Neural cell (in vitro differentiated cells): ENCODE measurements at regions not wholly inside any gene's neighbourhood (a gene's known extent, or its start where the extent isn't known, plus 50 kb on each side); places are given as distances from the start of the nearest gene placed in this dataset.

Experiments
- H2AFZ ChIP-seq: fragments of 200-600, 300-800 bp; sonication (generic), shearing (Covaris generic); 2 replicates; pipeline ENCODE4 v1.6.0; 2014; ENCODE audit warnings: low read depth, mild to moderate bottlenecking, antibody characterized with exemption, low read length, moderate library complexity
- H3F3A ChIP-seq: fragments of 200-600 bp; shearing (Covaris generic); 2 replicates; pipeline ENCODE4 v1.6.1; 2016; ENCODE audit warnings: mild to moderate bottlenecking, moderate library complexity, mixed read lengths, antibody characterized with exemption, low read length; ENCODE audit not compliant: insufficient read depth, poor library complexity, severe bottlenecking
- H3K27ac ChIP-seq: fragments of 200-600, 300-800 bp; sonication (generic), shearing (Covaris generic); 2 replicates; pipeline ENCODE4 v1.5.1; 2014; ENCODE audit warnings: mild to moderate bottlenecking, low read length, moderate library complexity
- H3K27me3 ChIP-seq: fragments of 300-800, 200-600 bp; sonication (generic), shearing (Covaris generic); 2 replicates; pipeline ENCODE4 v1.6.0; 2014; ENCODE audit warnings: mild to moderate bottlenecking, low read depth, low read length, moderate library complexity; ENCODE audit not compliant: insufficient read depth
- H3K36me3 ChIP-seq: fragments of 300-800, 200-600 bp; sonication (generic), shearing (Covaris generic); 2 replicates; pipeline ENCODE4 v1.5.1; 2014; ENCODE audit warnings: mild to moderate bottlenecking, antibody characterized with exemption, low read length, moderate library complexity; ENCODE audit not compliant: insufficient read depth
- H3K4me2 ChIP-seq: fragments of 300-800, 200-600 bp; sonication (generic), shearing (Covaris generic); 2 replicates; pipeline ENCODE4 v1.6.0; 2014; ENCODE audit warnings: mild to moderate bottlenecking, low read length
- H3K4me3 ChIP-seq: fragments of 300-800, 200-600 bp; sonication (generic), shearing (Covaris generic); 2 replicates; pipeline ENCODE4 v1.5.1; 2014; ENCODE audit warnings: mild to moderate bottlenecking, low read length, moderate library complexity
- H3K79me2 ChIP-seq: fragments of 200-600 bp; shearing (Covaris generic); replicated peaks from 2 replicates; pipeline ENCODE4 v1.6.0; 2014; ENCODE audit warnings: mild to moderate bottlenecking, low read length, moderate library complexity; ENCODE audit not compliant: insufficient read depth
- H3K9ac ChIP-seq: fragments of 300-800, 200-600 bp; sonication (generic), shearing (Covaris generic); 2 replicates; pipeline ENCODE4 v1.6.1; 2016; ENCODE audit warnings: mild to moderate bottlenecking, low read length, mixed read lengths
- H3K9me2 ChIP-seq: fragments of 200-600 bp; shearing (Covaris generic); 2 replicates; pipeline ENCODE4 v1.6.1; 2016; ENCODE audit warnings: mild to moderate bottlenecking, low read length, mixed read lengths; ENCODE audit not compliant: insufficient read depth
- H3K9me3 ChIP-seq: fragments of 200-600, 300-800 bp; sonication (generic), shearing (Covaris generic); 2 replicates; pipeline ENCODE4 v1.6.1; 2016; ENCODE audit warnings: mild to moderate bottlenecking, mixed run types, low read length, moderate library complexity, mixed read lengths
- H4K20me1 ChIP-seq: fragments of 200-600 bp; shearing (Covaris generic); 2 replicates; pipeline ENCODE4 v1.6.1; 2016; ENCODE audit warnings: mild to moderate bottlenecking, mixed run types; ENCODE audit not compliant: insufficient read depth
- EP300 ChIP-seq: fragments of 450-650 bp; conservative IDR thresholded peaks from 2 replicates; pipeline ENCODE4 v1.6.1; 2014; ENCODE audit warnings: antibody characterized with exemption, mild to moderate bottlenecking, moderate library complexity; ENCODE audit not compliant: poor library complexity, severe bottlenecking
- EZH2 ChIP-seq: fragments of 200-600, 300-800 bp; shearing (Covaris generic), sonication (generic); IDR thresholded peaks from 2 replicates; pipeline ENCODE4 v1.6.1; 2014; ENCODE audit warnings: antibody characterized with exemption, low read length, borderline replicate concordance, mild to moderate bottlenecking; ENCODE audit not compliant: insufficient read depth, poor library complexity, severe bottlenecking
- MXI1 ChIP-seq: fragments of 450-650 bp; conservative IDR thresholded peaks from 2 replicates; pipeline ENCODE4 v1.6.1; 2014; ENCODE audit warnings: antibody characterized with exemption, mild to moderate bottlenecking; ENCODE audit not compliant: poor library complexity, severe bottlenecking
- POLR2AphosphoS5 ChIP-seq: IDR thresholded peaks from 2 replicates; pipeline ENCODE4 v1.6.1; 2012
- RAD21 ChIP-seq: fragments of 450-650 bp; conservative IDR thresholded peaks from 2 replicates; pipeline ENCODE4 v1.6.1; 2014; ENCODE audit warnings: antibody characterized with exemption, mild to moderate bottlenecking, moderate library complexity
- SMC3 ChIP-seq: fragments of 450-650 bp; conservative IDR thresholded peaks from 2 replicates; pipeline ENCODE4 v1.6.1; 2014; ENCODE audit warnings: antibody characterized with exemption, mild to moderate bottlenecking, moderate library complexity; ENCODE audit not compliant: poor library complexity
- TAF1 ChIP-seq: IDR thresholded peaks from 2 replicates; pipeline ENCODE4 v1.6.1; 2012; ENCODE audit warnings: low read depth
- TF ChIP-seq, protein P1 (sequence below): IDR thresholded peaks from 2 replicates; pipeline ENCODE4 v1.6.1; 2012; ENCODE audit warnings: borderline replicate concordance
- TF ChIP-seq, protein P2 (sequence below): fragments of 450-650 bp; IDR thresholded peaks from 2 replicates; pipeline ENCODE4 v1.5.1; 2014; ENCODE audit warnings: antibody characterized with exemption, mild to moderate bottlenecking, moderate library complexity; ENCODE audit not compliant: poor library complexity, severe bottlenecking

DNA sequence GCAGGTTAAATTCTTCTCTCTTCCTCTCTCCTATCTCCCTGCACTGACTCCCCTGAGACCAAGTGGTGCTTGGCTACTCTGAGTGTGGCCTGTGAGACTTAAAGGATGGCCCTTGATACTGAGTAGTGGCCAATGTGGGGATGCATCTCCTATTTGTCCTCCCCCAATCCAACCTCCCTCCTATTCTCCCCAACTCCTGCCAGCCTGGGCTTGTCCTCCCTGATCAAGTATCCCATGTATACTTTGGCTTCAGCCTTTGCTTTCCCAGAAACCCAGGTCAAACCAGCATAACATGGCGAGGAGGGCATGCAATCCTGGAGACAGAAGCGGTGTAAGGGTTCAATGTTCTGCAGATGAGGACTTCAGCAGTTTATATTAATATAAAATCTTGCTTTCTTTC lies 77.9 kb upstream of the GRB10 start:
- H3K4me2 ChIP-seq: no peak overlapping the region
- H3K27ac ChIP-seq: no peak overlapping the region
- no peaks in the 10 kb centered on the region for H3K9me3 ChIP-seq
- H3K27me3 ChIP-seq: no peaks in the 10 kb centered on the region
- no peaks in the 10 kb centered on the region for H3K79me2 ChIP-seq
- H3K9me2 ChIP-seq: no peaks in the 10 kb centered on the region
- no peak overlapping the region for H3K4me3 ChIP-seq
- H3F3A ChIP-seq: no peaks in the 10 kb centered on the region
- no peaks in the 10 kb centered on the region for H4K20me1 ChIP-seq
- no peak overlapping the region for H2AFZ ChIP-seq
- TF ChIP-seq TAF1 (no peak), POLR2AphosphoS5 (no peak), EZH2 (no peak), EP300 (no peak), MXI1 (no peak), SMC3 (no peak), RAD21 (no peak)
- TF ChIP-seq, protein P1, sequence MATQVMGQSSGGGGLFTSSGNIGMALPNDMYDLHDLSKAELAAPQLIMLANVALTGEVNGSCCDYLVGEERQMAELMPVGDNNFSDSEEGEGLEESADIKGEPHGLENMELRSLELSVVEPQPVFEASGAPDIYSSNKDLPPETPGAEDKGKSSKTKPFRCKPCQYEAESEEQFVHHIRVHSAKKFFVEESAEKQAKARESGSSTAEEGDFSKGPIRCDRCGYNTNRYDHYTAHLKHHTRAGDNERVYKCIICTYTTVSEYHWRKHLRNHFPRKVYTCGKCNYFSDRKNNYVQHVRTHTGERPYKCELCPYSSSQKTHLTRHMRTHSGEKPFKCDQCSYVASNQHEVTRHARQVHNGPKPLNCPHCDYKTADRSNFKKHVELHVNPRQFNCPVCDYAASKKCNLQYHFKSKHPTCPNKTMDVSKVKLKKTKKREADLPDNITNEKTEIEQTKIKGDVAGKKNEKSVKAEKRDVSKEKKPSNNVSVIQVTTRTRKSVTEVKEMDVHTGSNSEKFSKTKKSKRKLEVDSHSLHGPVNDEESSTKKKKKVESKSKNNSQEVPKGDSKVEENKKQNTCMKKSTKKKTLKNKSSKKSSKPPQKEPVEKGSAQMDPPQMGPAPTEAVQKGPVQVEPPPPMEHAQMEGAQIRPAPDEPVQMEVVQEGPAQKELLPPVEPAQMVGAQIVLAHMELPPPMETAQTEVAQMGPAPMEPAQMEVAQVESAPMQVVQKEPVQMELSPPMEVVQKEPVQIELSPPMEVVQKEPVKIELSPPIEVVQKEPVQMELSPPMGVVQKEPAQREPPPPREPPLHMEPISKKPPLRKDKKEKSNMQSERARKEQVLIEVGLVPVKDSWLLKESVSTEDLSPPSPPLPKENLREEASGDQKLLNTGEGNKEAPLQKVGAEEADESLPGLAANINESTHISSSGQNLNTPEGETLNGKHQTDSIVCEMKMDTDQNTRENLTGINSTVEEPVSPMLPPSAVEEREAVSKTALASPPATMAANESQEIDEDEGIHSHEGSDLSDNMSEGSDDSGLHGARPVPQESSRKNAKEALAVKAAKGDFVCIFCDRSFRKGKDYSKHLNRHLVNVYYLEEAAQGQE: no peak
- TF ChIP-seq, protein P2, sequence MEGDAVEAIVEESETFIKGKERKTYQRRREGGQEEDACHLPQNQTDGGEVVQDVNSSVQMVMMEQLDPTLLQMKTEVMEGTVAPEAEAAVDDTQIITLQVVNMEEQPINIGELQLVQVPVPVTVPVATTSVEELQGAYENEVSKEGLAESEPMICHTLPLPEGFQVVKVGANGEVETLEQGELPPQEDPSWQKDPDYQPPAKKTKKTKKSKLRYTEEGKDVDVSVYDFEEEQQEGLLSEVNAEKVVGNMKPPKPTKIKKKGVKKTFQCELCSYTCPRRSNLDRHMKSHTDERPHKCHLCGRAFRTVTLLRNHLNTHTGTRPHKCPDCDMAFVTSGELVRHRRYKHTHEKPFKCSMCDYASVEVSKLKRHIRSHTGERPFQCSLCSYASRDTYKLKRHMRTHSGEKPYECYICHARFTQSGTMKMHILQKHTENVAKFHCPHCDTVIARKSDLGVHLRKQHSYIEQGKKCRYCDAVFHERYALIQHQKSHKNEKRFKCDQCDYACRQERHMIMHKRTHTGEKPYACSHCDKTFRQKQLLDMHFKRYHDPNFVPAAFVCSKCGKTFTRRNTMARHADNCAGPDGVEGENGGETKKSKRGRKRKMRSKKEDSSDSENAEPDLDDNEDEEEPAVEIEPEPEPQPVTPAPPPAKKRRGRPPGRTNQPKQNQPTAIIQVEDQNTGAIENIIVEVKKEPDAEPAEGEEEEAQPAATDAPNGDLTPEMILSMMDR: no peak
- H3K36me3 ChIP-seq: no peaks in the 10 kb centered on the region
- H3K9ac ChIP-seq: no peak overlapping the region

DNA sequence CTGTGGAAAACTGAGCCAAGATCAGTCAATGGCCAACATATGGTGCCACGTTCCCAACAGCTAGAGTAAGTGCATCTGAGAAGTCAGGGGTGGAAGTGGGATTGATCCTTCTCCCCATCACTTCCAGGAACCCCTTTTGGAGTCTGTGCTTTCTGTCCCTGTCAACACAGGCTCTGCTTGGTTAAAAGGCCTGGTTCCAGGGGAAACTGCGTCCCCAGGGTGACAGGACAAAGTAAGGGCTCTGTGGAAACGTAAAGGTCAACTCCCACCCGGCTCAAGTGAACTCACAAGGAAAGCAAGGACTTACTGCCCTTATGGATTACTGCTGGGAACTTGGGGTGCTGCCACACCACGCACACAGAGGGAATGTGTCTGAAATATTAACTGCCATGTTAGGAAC lies 77.5 kb upstream of the GRB10 start:
- TF ChIP-seq, protein P2: no peak
- TF ChIP-seq, protein P1: no peak
- TF ChIP-seq EP300 (no peak), SMC3 (no peak), EZH2 (no peak), RAD21 (no peak), TAF1 (no peak), MXI1 (no peak)
- Histone ChIP-seq H3K27me3 (no peaks in the 10 kb centered on the region), H2AFZ (no peak overlapping the region), H3K79me2 (no peaks in the 10 kb centered on the region), H3K4me3 (no peak overlapping the region), H3K9me3 (no peaks in the 10 kb centered on the region), H3K36me3 (no peaks in the 10 kb centered on the region), H4K20me1 (no peaks in the 10 kb centered on the region), H3F3A (no peaks in the 10 kb centered on the region), H3K9me2 (no peaks in the 10 kb centered on the region), H3K4me2 (no peak overlapping the region), H3K9ac (no peak overlapping the region), H3K27ac (no peak overlapping the region)
